ENCODE measurements at regions not wholly inside any gene's neighbourhood (a gene's known extent, or its start where the extent isn't known, plus 50 kb on each side); places are given as distances from the start of the nearest gene placed in this dataset.
A peak's percentile ranks its signal among the peaks of the same experiment; 100 is the strongest.

- TF ChIP-seq PRDM15 (CRISPR knock-in tag; IDR thresholded peaks at IDR 0.05) = no peak
- TF ChIP-seq NFKBIZ (CRISPR knock-in tag; IDR thresholded peaks at IDR 0.05) = no peak
- TF ChIP-seq DRAP1 (CRISPR knock-in tag; IDR thresholded peaks at IDR 0.05) = no peak
- no peak for TF ChIP-seq ZZZ3 (CRISPR knock-in tag; IDR thresholded peaks at IDR 0.05; ENCODE audit: borderline replicate concordance)
- no peak for TF ChIP-seq NR2F1 (CRISPR knock-in tag; IDR thresholded peaks at IDR 0.05)
- TF ChIP-seq REXO4 (CRISPR knock-in tag; IDR thresholded peaks at IDR 0.05; ENCODE audit: borderline replicate concordance) = no peak
- TF ChIP-seq MLLT10 (CRISPR knock-in tag; IDR thresholded peaks at IDR 0.05) = no peak
- no peak for TF ChIP-seq ZNF766 (CRISPR knock-in tag; IDR thresholded peaks at IDR 0.05; ENCODE audit: borderline replicate concordance)
These were observed 123.6 kb upstream of the MPHOSPH6 start (continued) for GRCh38 chr16:82293671-82294070.

GRCh38 chr16:82287937-82288336, 117.9 kb upstream of the MPHOSPH6 start:
- DNase-seq (ENCODE audit: low spot score) (no peak), FAIRE-seq (no peak), ATAC-seq (no peak)
- no peaks in the 10 kb centered on the region for H4K20me1 ChIP-seq (ENCODE audit: insufficient read depth, low read length)
- in situ Hi-C loops (cut with HindIII; ENCODE audit: extremely low pct_ligation_motif_present, low pct_unique_long_range_greater_than_20kb) = no loop called here
- 2% methylated on average over 3 of the region's 3 CpGs for WGBS (ENCODE audit: low lambda C conversion rate)
- ChIA-PET POLR2A (no interaction called here), CTCF (ENCODE audit: low intra/inter-chr PET ratio, low total read pairs) (no interaction called here)
- no peak overlapping the region for H3K27ac ChIP-seq (ENCODE audit: extremely low read length, insufficient read depth, low read length)
- TF ChIP-seq MAFF (IDR thresholded peaks at IDR 0.05; ENCODE audit: low read depth, low read length) (peak; percentile 50; the same call in 1 of the 2 replicates), ZNF460 (CRISPR knock-in tag; IDR thresholded peaks at IDR 0.05; ENCODE audit: borderline replicate concordance) (no peak), MAFK (conservative IDR thresholded peaks at IDR 0.05 in 1 of 2, IDR thresholded peaks at IDR 0.05 in 1 of 2; ENCODE audit: low read length in 2 of 2) (peak; percentile 63 to 82)
- no peak overlapping the region for H3K4me2 ChIP-seq (ENCODE audit: low read depth, low read length)
- H3K27me3 ChIP-seq (ENCODE audit: control insufficient read depth in 1 of 2, insufficient read depth in 2 of 2, low read length in 2 of 2) = peaks cover 0 to 14% of the 10 kb centered on the region in 2 experiments; a peak in 3 of 5 replicates
- no peaks in the 10 kb centered on the region for H3K36me3 ChIP-seq (replicated peaks in 1 of 2; ENCODE audit: control insufficient read depth in 1 of 2, insufficient read depth in 2 of 2, low read length in 2 of 2)
- H3K9ac ChIP-seq (ENCODE audit: insufficient read depth, low read depth, low read length) = no peak overlapping the region
- no peaks in the 10 kb centered on the region for H3K4me1 ChIP-seq (ENCODE audit: insufficient read depth, low read length)
- no peak overlapping the region for H3K4me3 ChIP-seq (replicated peaks in 1 of 3; ENCODE audit: insufficient read depth in 1 of 3, low read depth in 2 of 3, low read length in 3 of 3)
- BruUV-seq (replicated peaks) = no TSS peak
- no peak overlapping the region for H2AFZ ChIP-seq (ENCODE audit: low read length)
- H3K79me2 ChIP-seq (ENCODE audit: insufficient read depth, low read length) = no peaks in the 10 kb centered on the region
- intact Hi-C loops (cut with micrococcal nuclease; ENCODE audit: unreplicated experiment) = no loop called here
- peaks cover 10% of the 10 kb centered on the region; the same call in 1 of the 2 replicates for H3K9me3 ChIP-seq (ENCODE audit: low read length)
